Thyroid gland (tissue), 4 donors: ENCODE measurements at regions not wholly inside any gene's neighbourhood (a gene's known extent, or its start where the extent isn't known, plus 50 kb on each side); places are given as distances from the start of the nearest gene placed in this dataset.

ENCODE experiments used
- DNase-seq, 2 donors: peaks; one replicate each; pipeline ENCODE4 v3.0.0-alpha.2; 2019
- H3K27ac ChIP-seq, 3 donors: fragments of 200-600 bp; sonication (generic); 1 replicate in 2 of 3; 2 replicates in 1 of 3; pipeline ENCODE4 v1.5.1; 2016 to 2019; ENCODE audit warnings: mild to moderate bottlenecking in 1 of 3, moderate library complexity in 1 of 3
- H3K27me3 ChIP-seq: fragments of 200-600 bp; sonication (generic); one replicate; pipeline ENCODE4 v1.5.1; 2019
- H3K36me3 ChIP-seq, 2 donors: fragments of 200-600 bp; sonication (generic); one replicate each; pipeline ENCODE4 v1.5.1; 2016 to 2019
- H3K4me1 ChIP-seq, 2 donors: fragments of 200-600 bp; sonication (generic); one replicate each; pipeline ENCODE4 v1.5.1; 2017 to 2019
- H3K4me3 ChIP-seq, 3 donors: fragments of 200-600 bp; sonication (generic); replicated peaks in 1 of 3; 1 replicate in 2 of 3; 2 replicates in 1 of 3; pipeline ENCODE4 v1.5.1; 2016; ENCODE audit warnings: mild to moderate bottlenecking in 1 of 3
- H3K9me3 ChIP-seq: fragments of 200-600 bp; sonication (generic); one replicate; pipeline ENCODE4 v1.5.1; 2017
- CTCF ChIP-seq, 6 experiments: fragments of 200-600 bp in 3 of 6; fragments of 450-650 bp in 3 of 6; sonication (generic) in 3 of 6; IDR thresholded peaks; one replicate each; pipeline ENCODE4 v1.5.1; 2016 to 2019; ENCODE audit warnings: antibody characterized with exemption in 6 of 6, mild to moderate bottlenecking in 2 of 6, inconsistent platforms in 1 of 6, moderate library complexity in 1 of 6
- POLR2A ChIP-seq, 2 donors: fragments of 450-650 bp; IDR thresholded peaks; one replicate each; pipeline ENCODE4 v1.6.1; 2017; ENCODE audit warnings: antibody characterized with exemption in 2 of 2, mild to moderate bottlenecking in 2 of 2, moderate library complexity in 1 of 2
- WGBS, 2 donors: methylation state at CpG; one replicate each; pipeline ENCODE4 v1.1.5; 2017; 5-methylcytosine and 5-hydroxymethylcytosine counted together
- intact Hi-C: fragments of 100-400 bp; cut with DNase I; formaldehyde crosslinking; loops from one replicate; pipeline ENCODE4 v1.15.1; 2023

- intact Hi-C loops: no loop called here
- TF ChIP-seq CTCF (IDR thresholded peaks at IDR 0.05): no peak
- no peak for TF ChIP-seq POLR2A (IDR thresholded peaks at IDR 0.05)
- DNase-seq: no peak
These were observed 95.3 kb upstream of the FAM136A start for GRCh38 chr2:70397186-70397585.

GRCh38 chr2:70396612-70397011, 94.7 kb upstream of the FAM136A start:
- Histone ChIP-seq H3K4me1 (no peaks in the 10 kb centered on the region), H3K9me3 (no peaks in the 10 kb centered on the region), H3K27ac (no peak overlapping the region), H3K36me3 (no peaks in the 10 kb centered on the region), H3K4me3 (no peak overlapping the region), H3K27me3 (no peaks in the 10 kb centered on the region)
- WGBS, 2 donors: 60 to 68% methylated on average over 5 of the region's 5 CpGs
- intact Hi-C loops: no loop called here
- TF ChIP-seq POLR2A (IDR thresholded peaks at IDR 0.05) (no peak), CTCF (IDR thresholded peaks at IDR 0.05) (no peak)
- no peak for DNase-seq

More at GRCh38 chr2:70397186-70397585, 95.3 kb upstream of the FAM136A start:
- Histone ChIP-seq H3K36me3 (no peaks in the 10 kb centered on the region), H3K27ac (no peak overlapping the region), H3K27me3 (no peaks in the 10 kb centered on the region), H3K9me3 (no peaks in the 10 kb centered on the region), H3K4me1 (no peaks in the 10 kb centered on the region), H3K4me3 (no peak overlapping the region)

- Histone ChIP-seq H3K9me3 (no peaks in the 10 kb centered on the region), H3K4me1 (no peaks in the 10 kb centered on the region), H3K36me3 (no peaks in the 10 kb centered on the region), H3K4me3 (no peak overlapping the region), H3K27me3 (no peaks in the 10 kb centered on the region), H3K27ac (no peak overlapping the region)
- no peak for DNase-seq
- intact Hi-C loops: no loop called here
- 87 to 88% methylated on average over 3 of the region's 3 CpGs for whole genome bisulfite sequencing, 2 donors
- TF ChIP-seq POLR2A (IDR thresholded peaks at IDR 0.05) (no peak), CTCF (IDR thresholded peaks at IDR 0.05) (no peak)
These were observed 92.0 kb upstream of the FAM136A start for GRCh38 chr2:70393881-70394280.

GRCh38 chr2:70391988-70392387, 90.1 kb upstream of the FAM136A start:
- H3K27me3 ChIP-seq: no peaks in the 10 kb centered on the region
- intact Hi-C loops: no loop called here
- DNase-seq: no peak
- no peak for TF ChIP-seq CTCF (IDR thresholded peaks at IDR 0.05)
- TF ChIP-seq POLR2A (IDR thresholded peaks at IDR 0.05): no peak
- H3K9me3 ChIP-seq: no peaks in the 10 kb centered on the region
- no peak overlapping the region for H3K27ac ChIP-seq
- no peaks in the 10 kb centered on the region for H3K4me1 ChIP-seq
- WGBS, 2 donors: 93 to 100% methylated on average over 1 of the region's 1 CpG
- H3K36me3 ChIP-seq: no peaks in the 10 kb centered on the region
- no peak overlapping the region for H3K4me3 ChIP-seq

- Histone ChIP-seq H3K4me1 (no peaks in the 10 kb centered on the region), H3K36me3 (no peaks in the 10 kb centered on the region), H3K4me3 (no peak overlapping the region), H3K9me3 (no peaks in the 10 kb centered on the region), H3K27ac (no peak overlapping the region), H3K27me3 (no peaks in the 10 kb centered on the region)
- no peak for DNase-seq
- TF ChIP-seq CTCF (IDR thresholded peaks at IDR 0.05): no peak
- TF ChIP-seq POLR2A (IDR thresholded peaks at IDR 0.05): no peak
- intact Hi-C loops: no loop called here
These were observed 89.4 kb upstream of the FAM136A start for GRCh38 chr2:70391259-70391658.
